DMS153 (cell line): ENCODE measurements at regions not wholly inside any gene's neighbourhood (a gene's known extent, or its start where the extent isn't known, plus 50 kb on each side); places are given as distances from the start of the nearest gene placed in this dataset.
"Not testable (repeated sequence)": the region's sequence is repeated elsewhere in the genome, so short reads cannot be mapped to it uniquely, and the experiment has no call there.

Experiments used
- DNase-seq: peaks from one replicate; lab custom pipeline; 2025; lab: John Stamatoyannopoulos, UW

GRCh38 chr3:181330821-181331563 is 341.5 kb upstream of the DNAJC19 start:
- DNase-seq = peak; percentile 50

GRCh38 chr3:181330257-181330656 is 340.7 kb upstream of the DNAJC19 start:
- DNase-seq = peak; percentile 29

GRCh38 chr3:181329024-181329423 is 339.5 kb upstream of the DNAJC19 start:
- DNase-seq = peak; percentile 87

- DNase-seq = peak; percentile 18
Measured at GRCh38 chr3:181328346-181328745, 338.8 kb upstream of the DNAJC19 start.

- no peak for DNase-seq
Measured at GRCh38 chr3:181327349-181327748, 337.8 kb upstream of the DNAJC19 start.

- DNase-seq = peak; percentile 12
Measured at GRCh38 chr3:181326637-181327223, 337.2 kb upstream of the DNAJC19 start.

GRCh38 chr3:181324516-181324915 is 335.0 kb upstream of the DNAJC19 start:
- not testable (repeated sequence) for DNase-seq

- no peak for DNase-seq
Measured at GRCh38 chr3:181318321-181318720, 328.8 kb upstream of the DNAJC19 start.

GRCh38 chr3:181317508-181317907 is 328.0 kb upstream of the DNAJC19 start:
- DNase-seq = peak; percentile 35

- DNase-seq = no peak
Measured at GRCh38 chr3:181316482-181316881, 326.9 kb upstream of the DNAJC19 start.

- peak; percentile 76 for DNase-seq
Measured at GRCh38 chr3:181313335-181313734, 323.8 kb upstream of the DNAJC19 start.

GRCh38 chr3:181311186-181311585 is 321.6 kb upstream of the DNAJC19 start:
- no peak for DNase-seq

- no peak for DNase-seq
Measured at GRCh38 chr3:181302960-181303359, 313.4 kb upstream of the DNAJC19 start.

- DNase-seq = no peak
Measured at GRCh38 chr3:181300033-181300432, 310.5 kb upstream of the DNAJC19 start.

- DNase-seq = no peak
Measured at GRCh38 chr3:181298421-181298820, 308.9 kb upstream of the DNAJC19 start.

- DNase-seq = no peak
Measured at GRCh38 chr3:181292984-181293383, 303.4 kb upstream of the DNAJC19 start.

- DNase-seq = no peak
Measured at GRCh38 chr3:181290941-181291340, 301.4 kb upstream of the DNAJC19 start.

- DNase-seq = no peak
Measured at GRCh38 chr3:181289306-181289705, 299.8 kb upstream of the DNAJC19 start.

- DNase-seq = no peak
Measured at GRCh38 chr3:181288145-181288544, 298.6 kb upstream of the DNAJC19 start.

GRCh38 chr3:181279239-181279565 is 289.7 kb upstream of the DNAJC19 start:
- DNase-seq = no peak

GRCh38 chr3:181278468-181279238 is 289.1 kb upstream of the DNAJC19 start:
- DNase-seq = no peak

GRCh38 chr3:181276358-181276896 is 286.9 kb upstream of the DNAJC19 start:
- DNase-seq = no peak

- DNase-seq = no peak
Measured at GRCh38 chr3:181274025-181274424, 284.5 kb upstream of the DNAJC19 start.
